ENCODE measurements at regions not wholly inside any gene's neighbourhood (a gene's known extent, or its start where the extent isn't known, plus 50 kb on each side); places are given as distances from the start of the nearest gene placed in this dataset.
"Not testable (repeated sequence)": the region's sequence is repeated elsewhere in the genome, so short reads cannot be mapped to it uniquely, and the experiment has no call there.

- peak; percentile 44 to 72 for DNase-seq
Observed at GRCh38 chr3:193805448-193805847, 212.4 kb downstream of the OPA1 start.

GRCh38 chr3:193808317-193808716 is 215.3 kb downstream of the OPA1 start:
- no peak for DNase-seq

GRCh38 chr3:193809106-193809505 is 216.1 kb downstream of the OPA1 start:
- DNase-seq: no peak

GRCh38 chr3:193812078-193812725 is 219.2 kb downstream of the OPA1 start:
- no peak for DNase-seq

GRCh38 chr3:193812791-193813500 is 219.9 kb downstream of the OPA1 start:
- DNase-seq: no peak

GRCh38 chr3:193813501-193813830 is 220.5 kb downstream of the OPA1 start:
- DNase-seq: no peak

- DNase-seq: no peak
Observed at GRCh38 chr3:193814166-193814892, 221.3 kb downstream of the OPA1 start.

GRCh38 chr3:193815246-193816027 is 222.4 kb downstream of the OPA1 start:
- no peak for DNase-seq

GRCh38 chr3:193816028-193816395 is 223.0 kb downstream of the OPA1 start:
- DNase-seq: no peak

- DNase-seq: peak; percentile 50 to 66
Observed at GRCh38 chr3:193816656-193817311, 223.8 kb downstream of the OPA1 start.

GRCh38 chr3:193819117-193820010 is 226.4 kb downstream of the OPA1 start:
- DNase-seq: no peak

- DNase-seq: no peak
Observed at GRCh38 chr3:193821151-193821668, 228.2 kb downstream of the OPA1 start.

GRCh38 chr3:193822492-193823212 is 229.6 kb downstream of the OPA1 start:
- DNase-seq: no peak

GRCh38 chr3:193823213-193823605 is 230.2 kb downstream of the OPA1 start:
- DNase-seq: not testable (repeated sequence)

GRCh38 chr3:193824365-193824764 is 231.4 kb downstream of the OPA1 start:
- no peak for DNase-seq

- no peak for DNase-seq
Observed at GRCh38 chr3:193825617-193826016, 232.6 kb downstream of the OPA1 start.

GRCh38 chr3:193826159-193826795 is 233.3 kb downstream of the OPA1 start:
- DNase-seq: peak in 1 of 2 experiments; percentile 19

- no peak for DNase-seq
Observed at GRCh38 chr3:193827040-193827669, 234.1 kb downstream of the OPA1 start.

GRCh38 chr3:193827871-193828270 is 234.9 kb downstream of the OPA1 start:
- DNase-seq: no peak

GRCh38 chr3:193828477-193828876 is 235.5 kb downstream of the OPA1 start:
- DNase-seq: no peak

Measured in SHP77 (cell line).